ENCODE measurements at regions not wholly inside any gene's neighbourhood (a gene's known extent, or its start where the extent isn't known, plus 50 kb on each side); places are given as distances from the start of the nearest gene placed in this dataset.

- TF ChIP-seq CTCF (IDR thresholded peaks at IDR 0.05; ENCODE audit: low read depth, low read length, poor library complexity, severe bottlenecking): no peak
- no peak for TF ChIP-seq EZH2phosphoT487 (IDR thresholded peaks at IDR 0.05; ENCODE audit: borderline replicate concordance, low read length)
These were observed 547.8 kb downstream of the TENT5A start for GRCh38 chr6:81204731-81205130.

Data from DOHH2 (cell line).